WI38 (cell line): ENCODE measurements at regions not wholly inside any gene's neighbourhood (a gene's known extent, or its start where the extent isn't known, plus 50 kb on each side); places are given as distances from the start of the nearest gene placed in this dataset.

ENCODE experiments used
- H3K4me3 ChIP-seq: 2 replicates; pipeline ENCODE4 v1.5.1; 2011; ENCODE audit warnings: low read depth, mild to moderate bottlenecking, control low read depth, low read length
- CTCF ChIP-seq: IDR thresholded peaks from 2 replicates; pipeline ENCODE4 v1.5.1; 2012; ENCODE audit warnings: low read depth, mild to moderate bottlenecking, control low read depth, low read length

GRCh38 chr4:180296036-180296599 is 1947.1 kb upstream of the TENM3 start:
- H3K4me3 ChIP-seq: no peak overlapping the region
- no peak for TF ChIP-seq CTCF

- no peak for TF ChIP-seq CTCF
These were observed 1938.9 kb upstream of the TENM3 start for GRCh38 chr4:180304321-180304720.

DNA sequence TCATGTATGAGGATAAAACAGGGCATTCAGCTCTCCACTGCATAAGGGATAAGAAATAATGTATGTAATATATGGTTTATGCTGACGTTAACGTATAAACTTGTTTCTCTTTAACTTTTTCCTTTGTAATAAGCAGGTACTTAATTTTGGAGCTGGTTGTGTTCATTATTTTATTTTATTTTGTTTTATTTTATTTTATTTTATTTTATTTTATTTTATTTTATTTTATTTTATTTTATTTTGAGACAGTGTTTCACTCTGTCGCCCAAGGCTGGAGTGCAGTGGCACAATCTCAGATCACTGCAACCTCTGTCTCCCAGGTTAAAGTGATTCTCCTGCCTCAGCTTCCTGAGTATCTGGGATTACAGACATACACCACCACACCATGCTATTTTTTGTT is 1932.6 kb upstream of the TENM3 start:
- no peak overlapping the region for H3K4me3 ChIP-seq
- no peak for TF ChIP-seq CTCF

More at GRCh38 chr4:180304321-180304720, 1938.9 kb upstream of the TENM3 start:
- H3K4me3 ChIP-seq: no peak overlapping the region

DNA sequence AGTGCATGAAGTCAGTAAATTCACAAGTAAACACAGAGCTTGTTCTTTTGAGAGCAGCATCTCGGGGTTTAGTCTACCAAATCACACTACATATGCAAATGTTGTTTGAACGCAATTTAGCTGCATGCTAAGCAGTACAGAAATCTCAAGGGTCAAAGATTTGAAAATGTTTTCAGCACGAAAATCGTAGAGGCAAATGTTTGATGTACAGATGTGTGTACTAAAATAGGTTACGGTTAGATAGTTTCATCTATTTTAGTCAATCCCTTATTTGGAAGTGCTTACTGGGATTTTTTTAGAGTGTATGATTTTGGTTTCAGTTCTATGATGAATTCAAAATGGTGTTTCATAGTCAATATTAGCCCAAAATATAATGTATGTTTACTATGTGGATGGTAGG is 1928.2 kb upstream of the TENM3 start:
- H3K4me3 ChIP-seq: no peak overlapping the region
- TF ChIP-seq CTCF: no peak

- H3K4me3 ChIP-seq: no peak overlapping the region
- no peak for TF ChIP-seq CTCF
These were observed 1912.7 kb upstream of the TENM3 start for GRCh38 chr4:180330521-180330920.

- no peak for TF ChIP-seq CTCF
- H3K4me3 ChIP-seq: no peak overlapping the region
These were observed 1910.0 kb upstream of the TENM3 start for GRCh38 chr4:180333162-180333561.

- H3K4me3 ChIP-seq: no peak overlapping the region
- no peak for TF ChIP-seq CTCF
These were observed 1907.6 kb upstream of the TENM3 start for GRCh38 chr4:180335566-180335965.
